ENCODE measurements at regions not wholly inside any gene's neighbourhood (a gene's known extent, or its start where the extent isn't known, plus 50 kb on each side); places are given as distances from the start of the nearest gene placed in this dataset.

GRCh38 chr1:17877316-17877715 is 122.2 kb downstream of the ACTL8 start:
- peak; percentile 50 for DNase-seq

GRCh38 chr1:17877896-17878295 is 122.8 kb downstream of the ACTL8 start:
- DNase-seq = no peak

GRCh38 chr1:17878837-17879236 is 123.7 kb downstream of the ACTL8 start:
- no peak for DNase-seq

- no peak for DNase-seq
These were observed 125.3 kb downstream of the ACTL8 start for GRCh38 chr1:17880449-17880848.

- DNase-seq = peak; percentile 54
These were observed 126.6 kb downstream of the ACTL8 start for GRCh38 chr1:17881761-17882160.

- DNase-seq = no peak
These were observed 128.0 kb downstream of the ACTL8 start for GRCh38 chr1:17883136-17883535.

- no peak for DNase-seq
These were observed 128.7 kb downstream of the ACTL8 start for GRCh38 chr1:17883662-17884395.

GRCh38 chr1:17885663-17886320 is 130.7 kb downstream of the ACTL8 start:
- no peak for DNase-seq

GRCh38 chr1:17886386-17886785 is 131.3 kb downstream of the ACTL8 start:
- DNase-seq = no peak

- DNase-seq = no peak
These were observed 131.8 kb downstream of the ACTL8 start for GRCh38 chr1:17886838-17887441.

- no peak for DNase-seq
These were observed 132.7 kb downstream of the ACTL8 start for GRCh38 chr1:17887661-17888371.

- DNase-seq = no peak
These were observed 135.1 kb downstream of the ACTL8 start for GRCh38 chr1:17890056-17890814.

- DNase-seq = no peak
These were observed 135.7 kb downstream of the ACTL8 start for GRCh38 chr1:17890815-17891191.

- DNase-seq = no peak
These were observed 136.3 kb downstream of the ACTL8 start for GRCh38 chr1:17891205-17892110.

GRCh38 chr1:17892225-17892624 is 137.1 kb downstream of the ACTL8 start:
- DNase-seq = no peak

GRCh38 chr1:17892851-17893250 is 137.7 kb downstream of the ACTL8 start:
- no peak for DNase-seq

- DNase-seq = no peak
These were observed 138.9 kb downstream of the ACTL8 start for GRCh38 chr1:17893891-17894631.

- no peak for DNase-seq
These were observed 140.3 kb downstream of the ACTL8 start for GRCh38 chr1:17895401-17895800.

GRCh38 chr1:17895986-17896385 is 140.9 kb downstream of the ACTL8 start:
- no peak for DNase-seq

- DNase-seq = no peak
These were observed 148.3 kb downstream of the ACTL8 start for GRCh38 chr1:17903386-17903785.

GRCh38 chr1:17904290-17904689 is 149.2 kb downstream of the ACTL8 start:
- DNase-seq = no peak
